OCI-LY1 (cell line): ENCODE measurements at regions not wholly inside any gene's neighbourhood (a gene's known extent, or its start where the extent isn't known, plus 50 kb on each side); places are given as distances from the start of the nearest gene placed in this dataset.

Experiments
- EZH2 ChIP-seq: fragments of 200-600 bp; sonication (generic), shearing (Covaris generic); IDR thresholded peaks from 2 replicates; pipeline ENCODE4 v1.8.0; 2017; ENCODE audit warnings: borderline replicate concordance, mixed run types, mild to moderate bottlenecking, antibody characterized with exemption, low read length, moderate library complexity, mixed read lengths
- TF ChIP-seq, protein P1 (sequence below): fragments of 200-600 bp; sonication (generic), shearing (Covaris generic); IDR thresholded peaks from 2 replicates; pipeline ENCODE4 v1.5.1; 2017; ENCODE audit warnings: mild to moderate bottlenecking, antibody characterized with exemption, low read length, moderate library complexity, mixed read lengths

DNA sequence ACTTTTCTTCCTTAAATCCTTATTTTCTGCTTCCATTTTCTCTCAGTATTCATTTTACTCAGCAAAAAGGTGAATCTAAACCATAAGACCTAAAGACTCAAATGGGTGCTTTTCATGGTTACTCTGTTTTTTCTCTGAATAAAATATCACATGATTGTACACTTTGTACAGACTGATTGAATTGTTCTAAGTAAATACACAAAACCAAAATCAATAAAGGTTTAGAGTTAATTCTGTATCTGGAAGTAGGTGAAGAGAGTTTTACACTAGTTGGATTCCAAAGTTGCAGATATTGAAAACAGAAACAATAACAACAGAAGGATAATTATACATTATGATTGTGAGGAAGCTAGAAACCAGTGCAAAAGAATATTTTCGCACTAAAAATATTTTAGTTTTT, 546.2 kb downstream of the TUSC7 start:
- TF ChIP-seq, protein P1, sequence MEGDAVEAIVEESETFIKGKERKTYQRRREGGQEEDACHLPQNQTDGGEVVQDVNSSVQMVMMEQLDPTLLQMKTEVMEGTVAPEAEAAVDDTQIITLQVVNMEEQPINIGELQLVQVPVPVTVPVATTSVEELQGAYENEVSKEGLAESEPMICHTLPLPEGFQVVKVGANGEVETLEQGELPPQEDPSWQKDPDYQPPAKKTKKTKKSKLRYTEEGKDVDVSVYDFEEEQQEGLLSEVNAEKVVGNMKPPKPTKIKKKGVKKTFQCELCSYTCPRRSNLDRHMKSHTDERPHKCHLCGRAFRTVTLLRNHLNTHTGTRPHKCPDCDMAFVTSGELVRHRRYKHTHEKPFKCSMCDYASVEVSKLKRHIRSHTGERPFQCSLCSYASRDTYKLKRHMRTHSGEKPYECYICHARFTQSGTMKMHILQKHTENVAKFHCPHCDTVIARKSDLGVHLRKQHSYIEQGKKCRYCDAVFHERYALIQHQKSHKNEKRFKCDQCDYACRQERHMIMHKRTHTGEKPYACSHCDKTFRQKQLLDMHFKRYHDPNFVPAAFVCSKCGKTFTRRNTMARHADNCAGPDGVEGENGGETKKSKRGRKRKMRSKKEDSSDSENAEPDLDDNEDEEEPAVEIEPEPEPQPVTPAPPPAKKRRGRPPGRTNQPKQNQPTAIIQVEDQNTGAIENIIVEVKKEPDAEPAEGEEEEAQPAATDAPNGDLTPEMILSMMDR = no peak
- TF ChIP-seq EZH2 = no peak
